HG03135 (cell line): ENCODE measurements at regions not wholly inside any gene's neighbourhood (a gene's known extent, or its start where the extent isn't known, plus 50 kb on each side); places are given as distances from the start of the nearest gene placed in this dataset.

Experiments
- ATAC-seq: cut with Tn5 transposase; IDR thresholded peaks from one replicate; pipeline ENCODE4 v1.9.1; 2021; ENCODE audit warnings: mild to moderate bottlenecking, moderate library complexity; ENCODE audit not compliant: unreplicated experiment

- no peak for ATAC-seq
Measured at GRCh38 chr5:147162740-147163139, 72.1 kb upstream of the STK32A start.

DNA sequence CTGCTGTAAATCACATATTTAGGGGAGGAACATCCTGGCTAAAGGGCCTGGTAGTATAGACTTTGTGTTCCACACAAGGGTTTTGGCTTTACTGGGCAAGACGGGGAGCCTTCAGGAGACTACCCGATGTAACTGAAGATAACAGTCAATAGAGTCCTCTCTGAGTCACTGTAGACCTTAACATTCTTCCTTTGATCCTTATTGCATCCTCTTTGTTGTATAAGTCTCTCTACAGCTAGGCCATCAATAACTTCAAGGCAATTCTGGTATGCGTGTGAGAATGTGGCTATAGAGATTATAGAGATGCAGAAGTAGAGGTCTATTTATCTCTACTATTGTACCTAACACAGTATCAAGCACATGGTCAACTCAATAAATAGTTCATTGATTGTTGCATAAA lies 67.3 kb upstream of the STK32A start:
- ATAC-seq: no peak

GRCh38 chr5:147168578-147169327 lies 66.1 kb upstream of the STK32A start:
- no peak for ATAC-seq

DNA sequence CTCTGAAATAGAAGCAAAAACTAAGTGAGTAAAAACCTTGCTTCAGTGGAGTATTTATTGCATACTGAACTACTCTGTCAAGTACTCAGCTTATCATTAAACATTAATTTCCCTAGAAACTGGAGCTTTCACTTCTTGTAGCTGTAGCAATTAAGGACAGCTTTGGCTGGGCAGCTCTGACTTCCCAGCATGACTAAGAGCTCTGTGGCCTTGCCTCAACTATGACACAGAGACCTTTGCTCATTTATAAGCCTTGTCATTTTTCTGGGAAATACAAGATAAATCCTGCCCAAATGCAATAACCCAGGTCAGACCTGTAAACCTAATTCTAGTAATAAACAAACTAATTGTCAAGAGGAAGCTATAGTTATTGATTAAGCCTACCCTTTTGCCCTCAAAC lies 65.4 kb upstream of the STK32A start:
- peak; percentile 63 for ATAC-seq

- peak; percentile 33 for ATAC-seq
Measured at GRCh38 chr5:147169901-147170300, 64.9 kb upstream of the STK32A start.

GRCh38 chr5:147170603-147171002 lies 64.2 kb upstream of the STK32A start:
- peak; percentile 63 for ATAC-seq

GRCh38 chr5:147174671-147175265 lies 60.1 kb upstream of the STK32A start:
- ATAC-seq: no peak

GRCh38 chr5:147175516-147176097 lies 59.2 kb upstream of the STK32A start:
- no peak for ATAC-seq

DNA sequence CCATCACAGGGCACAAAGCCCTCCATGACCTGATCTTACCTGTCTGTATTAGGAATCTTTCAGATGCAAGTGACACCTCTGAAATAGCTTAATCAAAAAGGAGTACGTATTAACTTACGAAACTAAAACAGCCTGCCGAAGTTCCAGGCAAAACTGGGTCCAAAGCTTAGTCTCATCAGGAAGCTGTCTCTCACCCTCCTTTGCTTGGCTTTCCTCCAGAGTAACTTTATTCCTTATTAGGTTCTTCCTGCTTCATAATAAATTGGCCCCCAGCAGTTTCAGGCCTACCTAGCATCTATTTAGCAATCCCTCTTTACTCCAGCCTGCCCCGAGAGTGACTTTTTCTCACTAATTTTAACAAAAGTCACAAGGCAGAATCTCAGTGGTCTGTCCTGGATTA lies 58.4 kb upstream of the STK32A start:
- no peak for ATAC-seq

- ATAC-seq: no peak
Measured at GRCh38 chr5:147177125-147177840, 57.5 kb upstream of the STK32A start.

DNA sequence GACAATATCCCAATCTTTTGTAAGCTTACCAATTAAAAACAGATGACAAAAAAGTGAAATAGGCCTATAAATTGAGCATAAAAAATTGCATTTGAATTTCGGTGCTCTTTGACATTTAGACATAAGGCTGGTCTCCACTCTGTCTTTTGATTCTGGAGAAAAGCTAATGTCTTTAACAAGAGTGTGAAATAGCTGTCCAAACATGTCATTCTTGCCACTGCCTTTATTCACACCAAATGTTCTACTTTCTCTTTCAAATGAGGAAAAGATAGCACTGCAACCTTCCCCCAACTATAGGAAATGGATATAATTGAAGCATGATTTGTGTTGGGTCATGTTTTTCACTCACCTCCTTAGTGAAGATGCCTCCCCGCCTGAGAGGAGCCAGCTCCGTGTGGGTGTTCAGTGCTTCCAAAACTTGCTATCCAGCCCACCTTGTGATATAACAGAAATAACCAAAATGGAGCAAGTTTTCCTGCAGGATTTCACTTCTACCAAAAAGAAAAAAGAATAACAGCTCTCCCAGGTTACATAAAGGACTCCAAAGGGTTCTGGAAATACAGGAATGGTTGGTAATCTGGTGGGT lies 55.2 kb upstream of the STK32A start:
- ATAC-seq: no peak

DNA sequence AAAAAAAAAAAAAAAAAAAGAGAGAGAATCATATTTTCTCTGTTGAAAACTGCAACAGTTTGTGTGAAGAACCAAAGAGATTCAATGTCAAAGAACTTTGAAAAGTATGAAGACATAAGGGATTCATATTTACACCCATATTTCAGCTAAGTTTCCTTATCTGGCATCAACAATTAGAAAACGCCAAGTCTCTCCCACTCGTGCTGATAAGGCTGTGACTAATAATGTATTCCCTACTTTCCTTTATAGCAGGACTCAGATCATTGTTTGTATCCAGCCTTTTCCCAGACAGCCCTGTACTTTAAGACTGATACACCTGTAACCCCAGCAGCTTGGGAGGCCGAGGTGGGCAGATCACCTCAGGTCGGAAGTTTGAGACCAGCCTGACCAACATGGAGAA lies 54.1 kb upstream of the STK32A start:
- no peak for ATAC-seq
